ENCODE measurements at regions not wholly inside any gene's neighbourhood (a gene's known extent, or its start where the extent isn't known, plus 50 kb on each side); places are given as distances from the start of the nearest gene placed in this dataset.

GRCh38 chr6:6769466-6769865 lies 180.9 kb downstream of the LY86 start:
- Histone ChIP-seq H3K27ac (no peak overlapping the region), H3K4me3 (no peak overlapping the region), H3K4me1 (replicated peaks) (no peaks in the 10 kb centered on the region), H3K36me3 (no peaks in the 10 kb centered on the region), H3K27me3 (replicated peaks) (no peaks in the 10 kb centered on the region), H3K9me3 (replicated peaks) (no peaks in the 10 kb centered on the region)
- no peak for DNase-seq (ENCODE audit: low read depth in 1 of 2, low spot score in 2 of 2)

- no peak overlapping the region for H3K27ac ChIP-seq
- H3K9me3 ChIP-seq (replicated peaks): no peaks in the 10 kb centered on the region
- no peak for DNase-seq (ENCODE audit: low read depth in 1 of 2, low spot score in 2 of 2)
- H3K27me3 ChIP-seq (replicated peaks): no peaks in the 10 kb centered on the region
- H3K4me3 ChIP-seq: no peak overlapping the region
- H3K4me1 ChIP-seq (replicated peaks): no peaks in the 10 kb centered on the region
- H3K36me3 ChIP-seq: no peaks in the 10 kb centered on the region
Observed at GRCh38 chr6:6771224-6771945, 182.9 kb downstream of the LY86 start.

- Histone ChIP-seq H3K4me3 (no peak overlapping the region), H3K27ac (no peak overlapping the region), H3K36me3 (no peaks in the 10 kb centered on the region), H3K27me3 (replicated peaks) (no peaks in the 10 kb centered on the region), H3K9me3 (replicated peaks) (no peaks in the 10 kb centered on the region), H3K4me1 (replicated peaks) (no peaks in the 10 kb centered on the region)
- no peak for DNase-seq (ENCODE audit: low read depth in 1 of 2, low spot score in 2 of 2)
Observed at GRCh38 chr6:6771964-6772363, 183.4 kb downstream of the LY86 start.

GRCh38 chr6:6772751-6773150 lies 184.2 kb downstream of the LY86 start:
- H3K9me3 ChIP-seq (replicated peaks): no peaks in the 10 kb centered on the region
- no peak overlapping the region for H3K4me3 ChIP-seq
- no peak for DNase-seq (ENCODE audit: low read depth in 1 of 2, low spot score in 2 of 2)
- no peaks in the 10 kb centered on the region for H3K36me3 ChIP-seq
- H3K27me3 ChIP-seq (replicated peaks): no peaks in the 10 kb centered on the region
- no peaks in the 10 kb centered on the region for H3K4me1 ChIP-seq (replicated peaks)
- no peak overlapping the region for H3K27ac ChIP-seq

GRCh38 chr6:6775074-6775473 lies 186.6 kb downstream of the LY86 start:
- no peak for DNase-seq (ENCODE audit: low read depth in 1 of 2, low spot score in 2 of 2)
- Histone ChIP-seq H3K4me3 (no peak overlapping the region), H3K9me3 (replicated peaks) (no peaks in the 10 kb centered on the region), H3K27ac (no peak overlapping the region), H3K36me3 (no peaks in the 10 kb centered on the region), H3K4me1 (replicated peaks) (no peaks in the 10 kb centered on the region), H3K27me3 (replicated peaks) (no peaks in the 10 kb centered on the region)

- no peaks in the 10 kb centered on the region for H3K9me3 ChIP-seq (replicated peaks)
- no peak overlapping the region for H3K4me3 ChIP-seq
- no peaks in the 10 kb centered on the region for H3K36me3 ChIP-seq
- H3K27me3 ChIP-seq (replicated peaks): no peaks in the 10 kb centered on the region
- DNase-seq (ENCODE audit: low read depth in 1 of 2, low spot score in 2 of 2): no peak
- H3K4me1 ChIP-seq (replicated peaks): peaks cover 43% of the 10 kb centered on the region
- H3K27ac ChIP-seq: no peak overlapping the region
Observed at GRCh38 chr6:6780231-6780630, 191.7 kb downstream of the LY86 start.

GRCh38 chr6:6781172-6781872 lies 192.8 kb downstream of the LY86 start:
- Histone ChIP-seq H3K27me3 (replicated peaks) (no peaks in the 10 kb centered on the region), H3K36me3 (no peaks in the 10 kb centered on the region), H3K27ac (peak overlapping the region; percentile 33), H3K4me3 (no peak overlapping the region), H3K9me3 (replicated peaks) (no peaks in the 10 kb centered on the region), H3K4me1 (replicated peaks) (peaks cover 44% of the 10 kb centered on the region)
- peak; percentile 66 to 77 for DNase-seq (ENCODE audit: low read depth in 1 of 2, low spot score in 2 of 2)

GRCh38 chr6:6781873-6782227 lies 193.3 kb downstream of the LY86 start:
- H3K27me3 ChIP-seq (replicated peaks): no peaks in the 10 kb centered on the region
- DNase-seq (ENCODE audit: low read depth in 1 of 2, low spot score in 2 of 2): no peak
- no peaks in the 10 kb centered on the region for H3K9me3 ChIP-seq (replicated peaks)
- no peaks in the 10 kb centered on the region for H3K36me3 ChIP-seq
- peak overlapping the region; percentile 33 for H3K27ac ChIP-seq
- H3K4me3 ChIP-seq: no peak overlapping the region
- H3K4me1 ChIP-seq (replicated peaks): peaks cover 44% of the 10 kb centered on the region

GRCh38 chr6:6783721-6784120 lies 195.2 kb downstream of the LY86 start:
- no peak overlapping the region for H3K4me3 ChIP-seq
- peak; percentile 68 to 82 for DNase-seq (ENCODE audit: low read depth in 1 of 2, low spot score in 2 of 2)
- H3K4me1 ChIP-seq (replicated peaks): peaks cover 44% of the 10 kb centered on the region
- no peaks in the 10 kb centered on the region for H3K36me3 ChIP-seq
- H3K27me3 ChIP-seq (replicated peaks): no peaks in the 10 kb centered on the region
- H3K9me3 ChIP-seq (replicated peaks): no peaks in the 10 kb centered on the region
- peak overlapping the region; percentile 93 for H3K27ac ChIP-seq

- Histone ChIP-seq H3K9me3 (replicated peaks) (no peaks in the 10 kb centered on the region), H3K27ac (peak overlapping the region; percentile 93), H3K27me3 (replicated peaks) (no peaks in the 10 kb centered on the region), H3K4me1 (replicated peaks) (peaks cover 49% of the 10 kb centered on the region), H3K36me3 (no peaks in the 10 kb centered on the region), H3K4me3 (no peak overlapping the region)
- no peak for DNase-seq (ENCODE audit: low read depth in 1 of 2, low spot score in 2 of 2)
Observed at GRCh38 chr6:6784514-6785162, 196.1 kb downstream of the LY86 start.

GRCh38 chr6:6785163-6785521 lies 196.6 kb downstream of the LY86 start:
- peaks cover 53% of the 10 kb centered on the region for H3K4me1 ChIP-seq (replicated peaks)
- H3K27me3 ChIP-seq (replicated peaks): no peaks in the 10 kb centered on the region
- H3K9me3 ChIP-seq (replicated peaks): no peaks in the 10 kb centered on the region
- H3K36me3 ChIP-seq: no peaks in the 10 kb centered on the region
- H3K4me3 ChIP-seq: no peak overlapping the region
- peak overlapping the region; percentile 93 for H3K27ac ChIP-seq
- DNase-seq (ENCODE audit: low read depth in 1 of 2, low spot score in 2 of 2): no peak

- no peak for DNase-seq (ENCODE audit: low read depth in 1 of 2, low spot score in 2 of 2)
- no peaks in the 10 kb centered on the region for H3K27me3 ChIP-seq (replicated peaks)
- H3K4me3 ChIP-seq: no peak overlapping the region
- no peaks in the 10 kb centered on the region for H3K36me3 ChIP-seq
- no peak overlapping the region for H3K27ac ChIP-seq
- H3K4me1 ChIP-seq (replicated peaks): peaks cover 45% of the 10 kb centered on the region
- no peaks in the 10 kb centered on the region for H3K9me3 ChIP-seq (replicated peaks)
Observed at GRCh38 chr6:6788394-6789032, 200.0 kb downstream of the LY86 start.

- H3K4me3 ChIP-seq: no peak overlapping the region
- no peaks in the 10 kb centered on the region for H3K36me3 ChIP-seq
- peaks cover 30% of the 10 kb centered on the region for H3K4me1 ChIP-seq (replicated peaks)
- no peak overlapping the region for H3K27ac ChIP-seq
- DNase-seq (ENCODE audit: low read depth in 1 of 2, low spot score in 2 of 2): no peak
- no peaks in the 10 kb centered on the region for H3K27me3 ChIP-seq (replicated peaks)
- H3K9me3 ChIP-seq (replicated peaks): no peaks in the 10 kb centered on the region
Observed at GRCh38 chr6:6790393-6790792, 201.9 kb downstream of the LY86 start.

- Histone ChIP-seq H3K9me3 (replicated peaks) (no peaks in the 10 kb centered on the region), H3K27ac (peak overlapping the region; percentile 40), H3K27me3 (replicated peaks) (no peaks in the 10 kb centered on the region), H3K4me3 (no peak overlapping the region), H3K4me1 (replicated peaks) (peaks cover 30% of the 10 kb centered on the region), H3K36me3 (no peaks in the 10 kb centered on the region)
- peak; percentile 68 to 75 for DNase-seq (ENCODE audit: low read depth in 1 of 2, low spot score in 2 of 2)
Observed at GRCh38 chr6:6790891-6791290, 202.4 kb downstream of the LY86 start.
